Ascending aorta (tissue), 2 donors: ENCODE measurements at regions not wholly inside any gene's neighbourhood (a gene's known extent, or its start where the extent isn't known, plus 50 kb on each side); places are given as distances from the start of the nearest gene placed in this dataset.
"Not testable (repeated sequence)": the region's sequence is repeated elsewhere in the genome, so short reads cannot be mapped to it uniquely, and the experiment has no call there.

Experiments used
- DNase-seq, 2 donors: peaks; one replicate each; pipeline ENCODE4 v3.0.0-alpha.2; 2019; ENCODE audit warnings: low spot score in 2 of 2
- H3K27ac ChIP-seq, 2 donors: fragments of 200-600 bp; sonication (generic); one replicate each; pipeline ENCODE4 v1.5.1; 2016 to 2017; ENCODE audit warnings: mild to moderate bottlenecking in 1 of 2
- H3K27me3 ChIP-seq: fragments of 200-600 bp; sonication (generic); one replicate; pipeline ENCODE4 v1.5.1; 2017
- H3K36me3 ChIP-seq, 2 donors: fragments of 200-600 bp; sonication (generic); one replicate each; pipeline ENCODE4 v1.5.1; 2016
- H3K4me1 ChIP-seq, 2 donors: fragments of 200-600 bp; sonication (generic); one replicate each; pipeline ENCODE4 v1.5.1; 2016 to 2017; ENCODE audit warnings: mild to moderate bottlenecking in 1 of 2
- H3K4me3 ChIP-seq, 2 donors: fragments of 200-600 bp; sonication (generic); one replicate each; pipeline ENCODE4 v1.5.1; 2016 to 2017; ENCODE audit warnings: mild to moderate bottlenecking in 1 of 2
- H3K9me3 ChIP-seq, 2 donors: fragments of 200-600 bp; sonication (generic); one replicate each; pipeline ENCODE4 v1.5.1; 2016
- intact Hi-C: fragments of 100-400 bp; cut with DNase I; formaldehyde crosslinking; loops from one replicate; pipeline ENCODE4 v1.15.1; 2023

DNA sequence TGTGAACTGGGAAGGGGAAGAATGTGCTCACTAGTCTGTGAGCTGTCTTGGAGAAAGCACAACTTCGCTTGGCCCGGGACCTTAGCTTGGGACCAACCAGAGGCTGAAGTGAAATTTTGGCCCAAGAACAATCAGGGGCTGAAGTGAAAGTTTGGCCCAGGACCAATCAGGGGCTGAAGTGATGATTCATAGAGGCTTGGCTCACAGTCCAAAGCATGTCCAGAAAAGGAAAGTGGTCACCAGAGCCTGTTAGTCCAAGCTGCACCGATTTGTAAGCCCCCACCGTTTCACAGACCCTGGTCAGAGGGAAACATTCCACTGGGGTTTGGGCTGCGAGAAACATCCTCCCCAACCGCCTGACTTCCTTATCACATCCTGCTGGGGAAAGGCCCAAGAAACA is 763.3 kb downstream of the SPATA31A7 start:
- H3K4me1 ChIP-seq, H3K36me3 ChIP-seq, H3K9me3 ChIP-seq, DNase-seq, H3K4me3 ChIP-seq, intact Hi-C loops, H3K27me3 ChIP-seq, H3K27ac ChIP-seq: not testable (repeated sequence)

- H3K27ac ChIP-seq, H3K9me3 ChIP-seq, H3K36me3 ChIP-seq, H3K4me1 ChIP-seq, intact Hi-C loops, H3K4me3 ChIP-seq, DNase-seq, H3K27me3 ChIP-seq: not testable (repeated sequence)
Observed at GRCh38 chr9:61971635-61972034, 781.8 kb downstream of the SPATA31A7 start.

- intact Hi-C loops, H3K27ac ChIP-seq, H3K4me1 ChIP-seq, H3K4me3 ChIP-seq, H3K27me3 ChIP-seq, H3K36me3 ChIP-seq, H3K9me3 ChIP-seq, DNase-seq: not testable (repeated sequence)
Observed at GRCh38 chr9:61974501-61974900, 784.7 kb downstream of the SPATA31A7 start.

DNA sequence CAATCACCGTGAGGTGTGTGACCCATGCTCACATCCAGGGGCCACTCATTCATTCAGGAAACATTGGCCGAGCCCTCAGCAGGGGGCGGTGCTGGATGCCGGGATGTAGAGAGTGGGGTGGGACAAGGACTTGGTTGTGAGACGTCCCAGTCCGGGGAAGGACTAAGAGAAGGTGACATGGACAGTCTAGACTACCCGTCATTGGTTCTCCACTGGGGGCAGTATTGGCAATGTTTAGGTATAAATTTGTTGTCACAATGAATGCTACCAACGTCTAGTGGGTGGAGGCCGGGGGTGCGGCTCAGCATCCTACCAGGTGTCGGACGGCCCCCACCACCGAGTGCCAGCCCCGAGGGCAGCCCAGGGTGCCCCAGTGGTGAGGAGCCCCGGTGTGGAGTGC is 786.5 kb downstream of the SPATA31A7 start:
- DNase-seq, H3K9me3 ChIP-seq, H3K27ac ChIP-seq, intact Hi-C loops, H3K27me3 ChIP-seq, H3K4me1 ChIP-seq, H3K36me3 ChIP-seq, H3K4me3 ChIP-seq: not testable (repeated sequence)

DNA sequence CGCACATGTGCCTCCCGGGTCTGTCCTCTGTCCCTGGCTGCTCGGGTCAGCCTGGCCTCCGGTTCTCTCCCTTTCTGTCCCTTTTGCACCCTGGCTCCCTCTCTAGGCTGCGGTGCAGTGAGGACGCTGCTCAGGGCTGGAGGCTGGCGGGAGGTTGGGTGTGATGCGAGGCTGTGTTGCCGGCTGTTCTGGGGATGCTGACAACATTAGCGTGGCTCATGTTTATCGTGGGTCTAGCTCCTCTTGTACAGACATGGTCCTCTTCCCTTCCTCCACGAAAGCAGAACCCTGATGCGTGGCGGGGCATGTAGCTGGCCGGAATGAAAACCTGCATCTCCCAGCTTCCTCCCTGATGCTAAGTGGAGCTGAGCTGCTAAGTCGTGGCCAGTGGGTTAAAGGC is 792.9 kb downstream of the SPATA31A7 start:
- DNase-seq: peak in 1 of 2 donors; percentile 33
- H3K36me3 ChIP-seq, H3K4me3 ChIP-seq, H3K27ac ChIP-seq, H3K9me3 ChIP-seq, H3K4me1 ChIP-seq, intact Hi-C loops, H3K27me3 ChIP-seq: not testable (repeated sequence)

GRCh38 chr9:61983441-61983840 is 793.6 kb downstream of the SPATA31A7 start:
- DNase-seq, H3K27ac ChIP-seq, H3K36me3 ChIP-seq, H3K9me3 ChIP-seq, intact Hi-C loops, H3K4me3 ChIP-seq, H3K27me3 ChIP-seq, H3K4me1 ChIP-seq: not testable (repeated sequence)

- H3K9me3 ChIP-seq, intact Hi-C loops, H3K36me3 ChIP-seq, H3K27me3 ChIP-seq, H3K27ac ChIP-seq, H3K4me3 ChIP-seq, H3K4me1 ChIP-seq: not testable (repeated sequence)
- peak in 1 of 2 donors; percentile 45 for DNase-seq
Observed at GRCh38 chr9:61983954-61984353, 794.1 kb downstream of the SPATA31A7 start.

DNA sequence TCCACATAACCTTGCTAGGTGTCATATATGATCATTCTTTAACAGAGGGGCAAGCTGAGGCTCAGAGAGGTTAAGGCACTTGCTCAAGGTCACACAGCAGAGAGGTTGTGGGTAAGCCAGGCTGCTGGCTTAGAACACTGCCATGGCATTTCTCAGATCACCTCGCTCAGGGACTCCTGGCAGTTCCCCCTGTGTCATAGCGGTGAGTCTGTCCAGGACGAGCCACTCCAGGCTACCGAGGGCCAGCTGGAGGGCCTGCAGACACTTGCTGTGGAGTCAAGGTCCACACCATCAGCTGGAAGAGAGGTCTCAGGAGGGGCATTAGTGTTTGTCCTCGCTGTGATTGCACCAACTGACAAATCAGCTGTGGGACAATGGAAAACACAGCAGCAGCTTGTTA is 794.7 kb downstream of the SPATA31A7 start:
- H3K4me1 ChIP-seq, intact Hi-C loops, H3K4me3 ChIP-seq, H3K36me3 ChIP-seq, H3K27me3 ChIP-seq, H3K27ac ChIP-seq, H3K9me3 ChIP-seq: not testable (repeated sequence)
- DNase-seq: peak in 1 of 2 donors; percentile 18

DNA sequence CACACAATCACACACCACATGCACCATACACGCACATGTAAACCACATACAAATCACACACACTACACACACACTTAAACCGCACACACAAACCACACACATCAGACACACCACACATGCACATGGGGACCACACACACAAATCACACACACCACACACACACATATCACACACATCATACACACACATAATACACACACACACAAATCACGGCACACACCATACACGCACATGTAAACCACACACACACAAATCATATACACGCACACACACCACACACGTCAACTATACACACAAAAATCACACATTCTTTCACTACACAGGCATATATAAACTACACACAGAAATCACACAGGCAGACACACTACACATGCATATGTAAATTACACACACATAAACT is 802.3 kb downstream of the SPATA31A7 start:
- H3K27ac ChIP-seq, H3K4me1 ChIP-seq, intact Hi-C loops, DNase-seq, H3K4me3 ChIP-seq, H3K36me3 ChIP-seq, H3K9me3 ChIP-seq, H3K27me3 ChIP-seq: not testable (repeated sequence)

- DNase-seq, H3K4me3 ChIP-seq, intact Hi-C loops, H3K9me3 ChIP-seq, H3K27ac ChIP-seq, H3K4me1 ChIP-seq, H3K27me3 ChIP-seq, H3K36me3 ChIP-seq: not testable (repeated sequence)
Observed at GRCh38 chr9:62032441-62032840, 842.6 kb downstream of the SPATA31A7 start.

GRCh38 chr9:62038260-62038659 is 848.4 kb downstream of the SPATA31A7 start:
- DNase-seq, H3K4me3 ChIP-seq, H3K36me3 ChIP-seq, H3K9me3 ChIP-seq, H3K4me1 ChIP-seq, H3K27ac ChIP-seq, H3K27me3 ChIP-seq, intact Hi-C loops: not testable (repeated sequence)

GRCh38 chr9:62058155-62058554 is 868.3 kb downstream of the SPATA31A7 start:
- H3K4me1 ChIP-seq, H3K27ac ChIP-seq, H3K27me3 ChIP-seq, H3K4me3 ChIP-seq, H3K36me3 ChIP-seq, DNase-seq, intact Hi-C loops, H3K9me3 ChIP-seq: not testable (repeated sequence)

GRCh38 chr9:62071043-62071442 is 881.2 kb downstream of the SPATA31A7 start:
- intact Hi-C loops, DNase-seq, H3K9me3 ChIP-seq, H3K4me1 ChIP-seq, H3K4me3 ChIP-seq, H3K27me3 ChIP-seq, H3K27ac ChIP-seq, H3K36me3 ChIP-seq: not testable (repeated sequence)

GRCh38 chr9:62073401-62073800 is 883.6 kb downstream of the SPATA31A7 start:
- DNase-seq, H3K27me3 ChIP-seq, intact Hi-C loops, H3K36me3 ChIP-seq, H3K4me3 ChIP-seq, H3K27ac ChIP-seq, H3K9me3 ChIP-seq, H3K4me1 ChIP-seq: not testable (repeated sequence)

DNA sequence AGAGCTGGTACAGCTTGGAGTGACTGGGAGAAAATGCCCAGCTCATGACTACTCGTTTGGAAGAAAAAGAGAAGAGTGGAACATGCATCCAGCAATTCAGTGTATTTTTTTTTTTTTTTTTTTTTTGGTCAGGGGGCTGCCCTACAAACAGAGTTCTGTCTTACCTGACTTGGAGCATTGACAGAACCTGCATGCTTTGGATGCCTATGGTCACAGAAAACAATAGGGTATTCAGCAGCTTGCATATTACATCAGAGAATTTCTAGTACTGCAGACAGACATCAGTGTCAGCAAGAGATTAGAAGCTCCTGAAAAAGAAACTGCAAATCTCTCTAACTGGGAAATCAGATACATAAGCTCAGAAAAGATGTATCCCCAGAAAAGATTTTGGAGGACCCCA is 894.4 kb downstream of the SPATA31A7 start:
- intact Hi-C loops, H3K4me1 ChIP-seq, DNase-seq, H3K27ac ChIP-seq, H3K4me3 ChIP-seq, H3K27me3 ChIP-seq, H3K36me3 ChIP-seq, H3K9me3 ChIP-seq: not testable (repeated sequence)
